Stomach (tissue), 8 donors: ENCODE measurements at regions not wholly inside any gene's neighbourhood (a gene's known extent, or its start where the extent isn't known, plus 50 kb on each side); places are given as distances from the start of the nearest gene placed in this dataset.

Source experiments
- DNase-seq, 2 donors: peaks; one replicate each; pipeline versions ENCODE4 v3.0.0 to v3.0.0-alpha.2; 2013 to 2019
- H3K27ac ChIP-seq, 5 donors: fragments of 200-600 bp in 4 of 5; sonication (generic) in 4 of 5; one replicate each; pipeline ENCODE4 v1.5.1; 2013 to 2019; ENCODE audit warnings: mild to moderate bottlenecking in 1 of 5, moderate library complexity in 1 of 5
- H3K27me3 ChIP-seq, 3 donors: fragments of 200-600 bp; sonication (generic); one replicate each; pipeline ENCODE4 v1.5.1; 2017 to 2019; ENCODE audit warnings: mixed run types in 1 of 3
- H3K36me3 ChIP-seq, 4 donors: fragments of 200-600 bp; sonication (generic); 1 replicate in 3 of 4; 2 replicates in 1 of 4; pipeline ENCODE4 v1.5.1; 2016 to 2019
- H3K4me1 ChIP-seq, 4 donors: fragments of 200-600 bp; sonication (generic); one replicate each; pipeline ENCODE4 v1.5.1; 2016 to 2019
- H3K4me3 ChIP-seq, 4 donors: fragments of 200-600 bp; sonication (generic) in 3 of 4; one replicate each; pipeline ENCODE4 v1.5.1; 2016 to 2019; ENCODE audit warnings: mild to moderate bottlenecking in 1 of 4
- H3K9me3 ChIP-seq, 4 donors: fragments of 200-600 bp; sonication (generic); one replicate each; pipeline ENCODE4 v1.5.1; 2016 to 2019
- CTCF ChIP-seq, 7 experiments: fragments of 450-650 bp in 4 of 7; fragments of 200-600 bp in 3 of 7; sonication (generic) in 3 of 7; IDR thresholded peaks; one replicate each; pipeline ENCODE4 v1.5.1; 2016 to 2019; ENCODE audit warnings: antibody characterized with exemption in 7 of 7, control low read depth in 2 of 7, mild to moderate bottlenecking in 1 of 7
- EP300 ChIP-seq: sonication (generic); formaldehyde crosslinking; IDR thresholded peaks from one replicate; pipeline ENCODE4 v1.6.1; 2017; ENCODE audit warnings: antibody characterized with exemption
- POLR2A ChIP-seq, 4 donors: fragments of 450-650 bp; IDR thresholded peaks; one replicate each; pipeline ENCODE4 v1.6.1; 2016; ENCODE audit warnings: antibody characterized with exemption in 4 of 4, control low read depth in 2 of 4, mild to moderate bottlenecking in 1 of 4, moderate library complexity in 1 of 4
- POLR2AphosphoS5 ChIP-seq, 3 donors: sonication (generic); formaldehyde crosslinking; IDR thresholded peaks; one replicate each; pipeline ENCODE4 v1.6.1; 2016; ENCODE audit warnings: antibody characterized with exemption in 3 of 3
- WGBS, 5 donors: extraction: QIAGEN DNeasy Blood & Tissue Kit in 3 of 5; methylation state at CpG; one replicate each; pipeline versions ENCODE4 v1.1.5 to v1.1.7; 2013 to 2018; 5-methylcytosine and 5-hydroxymethylcytosine counted together
- intact Hi-C: fragments of 100-400 bp; cut with DNase I; formaldehyde crosslinking; loops from one replicate; pipeline ENCODE4 v1.15.1; 2023; ENCODE audit warnings: low total_unique reads
- donor health status: healthy with polysubstance abuse.
- donor health status: Bipolar disorder and iron deficiency.
- donor health status: healthy.

DNA sequence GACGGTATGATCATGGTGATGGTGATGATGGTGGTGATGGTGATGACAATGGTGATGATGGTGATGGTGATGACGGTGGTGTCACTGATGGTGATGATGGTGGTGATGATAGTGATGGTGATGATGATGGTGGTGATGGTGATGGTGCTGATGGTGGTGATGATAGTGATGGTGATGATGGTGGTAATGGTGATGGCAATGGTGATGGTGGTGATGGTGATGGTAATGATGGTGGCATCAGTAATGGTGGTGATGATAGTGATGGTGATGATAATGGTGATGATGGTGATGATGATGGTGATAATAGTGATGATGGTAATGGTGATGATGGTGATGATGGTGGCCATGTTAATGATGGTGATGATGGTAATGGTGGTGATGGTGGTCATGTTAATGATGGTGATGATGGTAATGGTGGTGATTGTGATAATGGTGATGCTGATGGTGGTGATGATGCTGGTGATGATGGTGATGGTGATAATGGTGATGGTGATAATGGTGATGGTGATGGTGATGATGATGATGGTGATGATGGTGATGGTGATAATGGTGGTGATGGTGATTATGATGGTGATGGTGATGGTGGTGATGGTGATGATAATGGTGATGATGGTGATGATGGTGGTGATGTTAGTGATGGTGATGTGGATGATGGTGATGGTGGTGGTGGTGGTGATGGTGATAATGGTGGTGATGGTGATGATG lies 107.2 kb downstream of the C16orf95 start:
- H3K36me3 ChIP-seq: no peaks in the 10 kb centered on the region
- H3K27me3 ChIP-seq: no peaks in the 10 kb centered on the region
- no peaks in the 10 kb centered on the region for H3K4me1 ChIP-seq
- 86 to 97% (median 92%) methylated on average over 2 of the region's 2 CpGs for WGBS, 5 donors
- H3K4me3 ChIP-seq: no peak overlapping the region
- no peak overlapping the region for H3K27ac ChIP-seq
- no peak for DNase-seq
- intact Hi-C loops: no loop called here
- TF ChIP-seq EP300 (no peak), POLR2AphosphoS5 (IDR thresholded peaks at IDR 0.05) (no peak), CTCF (IDR thresholded peaks at IDR 0.05) (no peak), POLR2A (IDR thresholded peaks at IDR 0.05) (no peak)
- H3K9me3 ChIP-seq: no peaks in the 10 kb centered on the region

- H3K4me1 ChIP-seq: no peaks in the 10 kb centered on the region
- DNase-seq: no peak
- WGBS, 5 donors: 76 to 84% (median 80%) methylated on average over 4 of the region's 4 CpGs
- H3K9me3 ChIP-seq: no peaks in the 10 kb centered on the region
- H3K27me3 ChIP-seq: no peaks in the 10 kb centered on the region
- no peak overlapping the region for H3K4me3 ChIP-seq
- no peak overlapping the region for H3K27ac ChIP-seq
- TF ChIP-seq EP300: no peak
- TF ChIP-seq POLR2A (IDR thresholded peaks at IDR 0.05): no peak
- TF ChIP-seq CTCF (IDR thresholded peaks at IDR 0.05): no peak
- no peak for TF ChIP-seq POLR2AphosphoS5 (IDR thresholded peaks at IDR 0.05)
- intact Hi-C loops: no loop called here
- no peaks in the 10 kb centered on the region for H3K36me3 ChIP-seq
Measured at GRCh38 chr16:87210894-87211293, 106.3 kb downstream of the C16orf95 start.

GRCh38 chr16:87212026-87212425 lies 105.2 kb downstream of the C16orf95 start:
- 65 to 81% (median 70%) methylated on average over 5 to 6 of the region's 6 CpGs for WGBS, 5 donors
- TF ChIP-seq CTCF (IDR thresholded peaks at IDR 0.05) (no peak), EP300 (no peak), POLR2A (IDR thresholded peaks at IDR 0.05) (no peak), POLR2AphosphoS5 (IDR thresholded peaks at IDR 0.05) (no peak)

GRCh38 chr16:87213536-87213935 lies 103.7 kb downstream of the C16orf95 start:
- no peak for DNase-seq
- Histone ChIP-seq H3K4me3 (no peak overlapping the region), H3K4me1 (no peaks in the 10 kb centered on the region), H3K27me3 (no peaks in the 10 kb centered on the region), H3K9me3 (no peaks in the 10 kb centered on the region), H3K36me3 (no peaks in the 10 kb centered on the region), H3K27ac (no peak overlapping the region)
- intact Hi-C loops: no loop called here
- 88 to 98% (median 96%) methylated on average over 6 of the region's 6 CpGs for WGBS, 5 donors
- TF ChIP-seq POLR2A (IDR thresholded peaks at IDR 0.05) (no peak), CTCF (IDR thresholded peaks at IDR 0.05) (no peak), POLR2AphosphoS5 (IDR thresholded peaks at IDR 0.05) (no peak), EP300 (no peak)

More at GRCh38 chr16:87212026-87212425, 105.2 kb downstream of the C16orf95 start:
- no peaks in the 10 kb centered on the region for H3K27me3 ChIP-seq
- no peaks in the 10 kb centered on the region for H3K36me3 ChIP-seq
- H3K9me3 ChIP-seq: no peaks in the 10 kb centered on the region
- no peaks in the 10 kb centered on the region for H3K4me1 ChIP-seq
- no peak overlapping the region for H3K27ac ChIP-seq
- no peak overlapping the region for H3K4me3 ChIP-seq
- no peak for DNase-seq
- intact Hi-C loops: no loop called here
